ENCODE measurements at regions not wholly inside any gene's neighbourhood (a gene's known extent, or its start where the extent isn't known, plus 50 kb on each side); places are given as distances from the start of the nearest gene placed in this dataset.

- DNase-seq: no peak
These were observed 52.0 kb upstream of the KCNIP1 start for GRCh38 chr5:170451747-170452365.

GRCh38 chr5:170450061-170450669 lies 53.7 kb upstream of the KCNIP1 start:
- no peak for DNase-seq

- no peak for DNase-seq
These were observed 54.6 kb upstream of the KCNIP1 start for GRCh38 chr5:170449232-170449631.

- no peak for DNase-seq
These were observed 55.6 kb upstream of the KCNIP1 start for GRCh38 chr5:170448221-170448620.

GRCh38 chr5:170446365-170446764 lies 57.2 kb upstream of the KCNMB1 start:
- no peak for DNase-seq

DNA sequence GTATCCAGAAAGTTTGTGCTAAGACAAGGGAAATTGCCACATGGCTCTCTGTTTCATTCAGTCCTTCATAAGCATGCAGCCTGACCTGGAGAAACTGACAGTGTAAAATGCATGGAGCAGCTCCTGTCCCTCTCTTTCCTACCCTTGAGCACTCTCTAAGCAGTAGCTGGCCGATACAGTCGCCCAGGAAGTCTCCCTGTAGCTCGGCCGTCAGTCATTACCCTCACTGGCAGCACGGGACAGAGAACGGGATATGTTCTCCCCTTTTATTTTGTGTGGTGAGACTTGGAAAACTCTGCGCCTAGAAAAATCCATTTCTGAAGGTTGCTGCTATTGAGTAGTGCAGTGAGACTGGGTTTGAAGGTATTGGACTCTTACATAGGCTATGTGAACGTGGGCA lies 56.8 kb upstream of the KCNMB1 start:
- DNase-seq: no peak

DNA sequence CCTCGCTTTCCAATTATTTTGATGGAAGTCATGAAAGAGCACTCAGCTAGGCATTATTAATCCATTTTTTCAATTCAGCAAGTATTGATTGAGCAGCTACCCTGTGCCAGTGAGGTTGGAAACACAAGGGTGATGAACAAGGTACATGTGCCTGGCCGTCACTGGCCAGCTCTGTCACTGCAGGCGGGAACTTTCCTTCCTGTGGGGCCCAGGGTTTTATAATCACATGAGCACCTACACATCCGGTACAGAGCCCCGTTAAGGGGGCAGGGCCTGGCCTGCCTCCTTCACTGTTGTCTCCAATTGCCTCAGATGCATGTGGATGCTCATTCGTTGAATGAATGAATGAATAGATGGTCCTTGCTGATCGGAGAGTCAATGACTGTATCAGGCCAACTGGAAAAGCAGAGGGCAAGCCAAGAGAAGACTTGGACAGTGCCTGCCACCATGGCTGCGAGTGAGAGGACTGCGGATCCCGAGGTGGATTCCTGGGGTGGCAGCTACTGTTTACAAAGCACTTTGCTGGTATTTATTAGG lies 55.9 kb upstream of the KCNMB1 start:
- peak; percentile 33 for DNase-seq

DNA sequence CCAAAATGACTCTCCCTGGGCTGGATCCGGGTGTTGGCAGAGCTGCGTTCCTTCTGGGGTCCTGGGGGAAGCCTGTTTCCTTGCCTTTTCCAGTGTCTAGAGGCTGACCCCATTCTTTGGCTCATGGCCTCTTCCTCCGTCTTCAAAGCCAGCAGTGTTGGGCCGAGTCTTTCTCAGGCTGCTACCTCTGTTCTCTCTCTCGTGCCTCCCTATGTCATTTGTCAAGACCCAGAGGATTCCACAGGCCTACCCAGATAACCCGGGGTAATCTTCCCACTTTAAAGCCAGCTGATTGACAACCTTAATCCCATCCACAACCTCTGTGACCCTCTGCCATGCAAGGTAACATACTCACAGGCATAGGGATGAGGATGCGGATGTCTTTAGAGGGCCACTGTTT lies 55.0 kb upstream of the KCNMB1 start:
- no peak for DNase-seq

DNA sequence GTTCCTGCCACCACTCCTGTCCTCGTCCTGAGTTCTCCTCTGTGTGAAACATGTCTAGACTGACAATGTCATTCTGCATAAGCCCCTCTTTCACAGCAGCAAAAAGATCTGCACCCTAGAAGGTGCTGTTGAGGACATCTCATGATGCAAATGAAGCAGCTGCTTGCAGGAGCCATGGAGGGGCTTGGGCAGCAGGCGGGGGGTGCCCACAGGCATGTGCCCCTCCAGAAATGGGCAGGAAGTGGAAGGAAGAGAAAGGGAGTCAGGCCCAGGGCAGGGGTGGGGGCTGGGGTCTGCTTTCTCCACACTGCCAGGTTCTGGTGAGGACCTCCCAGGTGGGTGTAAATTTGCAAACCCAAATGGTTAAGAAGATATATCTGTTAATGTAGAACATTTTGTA lies 54.5 kb upstream of the KCNMB1 start:
- no peak for DNase-seq

GRCh38 chr5:170442921-170443320 lies 53.8 kb upstream of the KCNMB1 start:
- no peak for DNase-seq

- no peak for DNase-seq
These were observed 53.2 kb upstream of the KCNMB1 start for GRCh38 chr5:170442391-170442790.

- DNase-seq: no peak
These were observed 52.2 kb upstream of the KCNMB1 start for GRCh38 chr5:170441393-170441784.

GRCh38 chr5:170440771-170441392 lies 51.7 kb upstream of the KCNMB1 start:
- DNase-seq: no peak

DNA sequence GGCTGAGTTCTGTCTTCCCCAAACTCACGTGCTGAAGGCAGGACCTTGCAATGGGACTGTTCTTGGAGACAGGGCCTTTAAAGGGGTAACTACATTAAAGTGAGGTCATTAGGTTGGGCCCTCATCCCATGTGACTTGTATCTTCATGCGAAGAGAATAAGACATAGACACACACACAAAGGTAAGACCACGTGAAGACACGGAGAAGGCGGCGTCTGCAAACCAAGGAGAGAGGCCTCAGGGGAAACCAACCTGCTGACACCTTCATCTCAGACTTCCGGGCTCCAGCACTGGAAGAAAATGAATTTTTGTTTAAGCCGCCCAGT lies 50.7 kb upstream of the KCNMB1 start:
- DNase-seq: no peak

DNA sequence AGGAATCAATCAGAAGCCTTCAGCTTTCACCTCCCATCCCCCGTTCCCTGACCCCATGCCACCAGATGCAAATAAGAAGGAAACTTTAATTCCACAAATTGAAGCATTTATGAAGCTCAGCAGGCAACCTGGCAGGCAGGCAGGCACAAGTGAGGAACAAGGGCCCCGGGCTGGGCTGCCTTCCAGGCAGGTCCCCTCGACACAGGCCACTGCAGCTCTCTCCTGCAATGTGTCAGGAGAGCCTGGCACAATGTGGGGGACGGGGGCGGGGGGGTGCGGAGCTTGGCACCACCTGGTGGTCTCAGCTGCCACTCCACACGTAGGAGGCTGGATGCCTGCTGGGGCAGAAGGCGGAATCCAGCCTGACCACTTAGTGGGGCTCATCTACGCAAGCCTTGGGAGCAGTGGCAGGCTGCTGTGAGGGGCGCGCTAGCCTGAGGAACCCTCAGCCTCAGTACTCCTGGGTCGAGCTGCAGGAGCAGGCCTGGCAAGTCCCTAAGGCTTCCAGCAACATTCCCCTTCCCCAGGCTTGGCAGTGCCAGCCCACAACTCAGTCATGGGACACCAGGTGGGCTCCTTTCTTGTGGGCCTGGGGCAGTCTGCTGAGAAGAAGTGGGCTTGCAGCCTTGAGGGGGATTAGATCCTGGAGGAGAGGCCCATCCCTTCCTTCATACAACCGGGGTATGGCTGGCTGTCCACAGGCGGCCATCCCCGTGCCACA lies 50.2 kb upstream of the KCNMB1 start:
- no peak for DNase-seq

Measured in eye (tissue), 1 donor.